Right renal cortex interstitium (tissue), 3 donors: ENCODE measurements at regions not wholly inside any gene's neighbourhood (a gene's known extent, or its start where the extent isn't known, plus 50 kb on each side); places are given as distances from the start of the nearest gene placed in this dataset.

ENCODE experiments used
- DNase-seq, 3 donors: peaks; one replicate each; pipeline ENCODE4 v3.0.0-alpha.2; 2013; ENCODE audit warnings: low read depth in 3 of 3, low spot score in 2 of 3

GRCh38 chr6:127031511-127031910 is 87.0 kb upstream of the RSPO3 start:
- no peak for DNase-seq

- DNase-seq, result no peak
Observed at GRCh38 chr6:127032971-127033370, 85.5 kb upstream of the RSPO3 start.

- no peak for DNase-seq
Observed at GRCh38 chr6:127051571-127052260, 66.8 kb upstream of the RSPO3 start.

- no peak for DNase-seq
Observed at GRCh38 chr6:127053032-127053874, 65.2 kb upstream of the RSPO3 start.

- no peak for DNase-seq
Observed at GRCh38 chr6:127053875-127054235, 64.6 kb upstream of the RSPO3 start.

- DNase-seq, result no peak
Observed at GRCh38 chr6:127058027-127058426, 60.4 kb upstream of the RSPO3 start.

- DNase-seq, result no peak
Observed at GRCh38 chr6:127058936-127059335, 59.5 kb upstream of the RSPO3 start.
